ENCODE measurements at regions not wholly inside any gene's neighbourhood (a gene's known extent, or its start where the extent isn't known, plus 50 kb on each side); places are given as distances from the start of the nearest gene placed in this dataset.
"Not testable (repeated sequence)": the region's sequence is repeated elsewhere in the genome, so short reads cannot be mapped to it uniquely, and the experiment has no call there.

DNA sequence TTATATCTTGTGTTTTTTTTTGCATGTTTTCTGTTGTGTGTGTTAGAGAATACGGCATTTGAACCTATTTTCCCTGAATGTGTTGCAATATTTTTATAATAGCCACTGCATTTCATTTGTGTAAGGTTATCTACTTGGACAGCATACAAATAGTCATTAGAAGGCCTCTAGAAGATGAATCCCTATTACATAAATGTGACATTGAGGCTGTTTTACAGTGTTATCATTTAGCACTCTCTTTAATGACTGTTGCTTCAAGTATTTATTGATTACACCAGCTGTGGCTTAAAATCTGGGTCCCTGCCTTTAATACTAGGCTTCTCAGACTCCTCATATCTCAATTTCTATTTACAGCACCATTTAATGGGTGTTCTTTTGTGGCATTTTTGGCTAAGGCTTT is 465.8 kb downstream of the FRK start:
- ATAC-seq = no peak

DNA sequence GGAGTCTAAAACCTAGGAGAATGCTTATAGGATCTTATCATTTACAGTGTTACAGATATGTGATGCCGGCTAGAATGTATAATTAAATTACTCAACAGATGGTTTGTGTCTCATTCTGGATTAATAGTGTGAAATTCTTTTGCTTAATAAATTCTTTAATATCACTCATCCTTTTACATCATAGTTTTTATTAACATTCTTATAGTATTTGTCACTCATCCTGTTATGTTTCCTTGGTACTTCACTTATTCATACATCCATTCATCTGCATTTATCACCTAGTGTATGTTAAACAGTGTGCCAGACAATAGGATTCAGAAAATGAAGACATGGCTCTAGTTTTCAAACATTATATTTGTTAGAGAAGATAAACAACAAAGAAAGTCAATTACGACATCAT is 468.7 kb downstream of the FRK start:
- POLR2A ChIA-PET = no interaction called here
- no peaks in the 10 kb centered on the region for H3K36me3 Mint-ChIP-seq
- no peak for ATAC-seq

More for the DNA sequence above, 465.8 kb downstream of the FRK start:
- POLR2A ChIA-PET = no interaction called here
- Mint-ChIP-seq H3K4me1 (no peaks in the 10 kb centered on the region), H3K4me3 (no peak overlapping the region), H3K36me3 (no peaks in the 10 kb centered on the region), H3K27me3 (no peaks in the 10 kb centered on the region), H3K27ac (no peak overlapping the region), H3K9me3 (peaks cover 0 to 17% (median 6%) of the 10 kb centered on the region in 9 donors)
- no peak for DNase-seq

DNA sequence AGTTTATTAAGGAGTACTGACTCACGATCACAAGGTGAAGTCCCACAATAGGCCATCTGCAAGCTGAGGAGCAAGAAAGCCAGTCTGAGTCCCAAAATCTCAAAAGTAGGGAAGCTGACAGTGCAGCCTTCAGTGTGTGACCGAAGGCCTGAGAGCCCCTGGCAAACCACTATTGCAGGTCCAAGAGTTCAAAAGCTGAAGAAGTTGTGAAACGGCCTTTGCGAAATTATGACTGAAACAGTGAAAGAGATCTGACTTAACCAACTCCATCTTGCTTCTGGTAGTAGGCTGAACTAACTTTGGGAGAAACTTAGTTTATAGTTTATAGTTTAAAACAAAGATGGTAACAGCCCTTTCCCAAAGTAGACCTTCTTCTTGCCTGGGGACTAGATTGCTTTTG is 471.6 kb downstream of the FRK start:
- ATAC-seq, H3K27ac Mint-ChIP-seq, DNase-seq, H3K36me3 Mint-ChIP-seq, H3K4me3 Mint-ChIP-seq, H3K4me1 Mint-ChIP-seq, H3K27me3 Mint-ChIP-seq, POLR2A ChIA-PET: not testable (repeated sequence)
- H3K9me3 Mint-ChIP-seq = peaks cover 0 to 15% (median 4%) of the 10 kb centered on the region in 9 donors

More for the DNA sequence above, 468.7 kb downstream of the FRK start:
- H3K4me3 Mint-ChIP-seq = no peak overlapping the region
- H3K4me1 Mint-ChIP-seq = no peaks in the 10 kb centered on the region
- no peak overlapping the region for H3K27ac Mint-ChIP-seq
- H3K9me3 Mint-ChIP-seq = peaks cover 0 to 10% (median 2%) of the 10 kb centered on the region in 9 donors
- H3K27me3 Mint-ChIP-seq = no peaks in the 10 kb centered on the region
- DNase-seq = no peak

DNA sequence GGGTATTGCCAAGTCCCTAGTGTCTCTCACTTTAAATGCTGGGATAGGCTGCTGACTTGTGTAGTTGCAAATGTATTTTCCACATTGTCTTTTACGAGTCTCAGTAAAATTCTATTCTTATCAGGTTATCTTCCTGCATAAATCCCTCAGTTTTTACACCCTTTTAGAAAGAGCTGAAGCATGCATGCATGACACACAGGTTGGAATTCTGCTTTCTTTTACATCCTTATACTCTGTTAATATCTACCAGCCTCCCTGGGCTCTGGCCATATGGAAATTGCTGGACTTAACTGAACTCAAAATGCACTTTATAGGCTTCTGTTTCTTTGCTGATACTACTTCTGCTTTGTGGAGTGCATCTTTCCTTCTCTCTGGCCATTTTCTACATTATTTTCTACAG is 477.4 kb downstream of the FRK start:
- no peak overlapping the region for H3K4me3 Mint-ChIP-seq

DNA sequence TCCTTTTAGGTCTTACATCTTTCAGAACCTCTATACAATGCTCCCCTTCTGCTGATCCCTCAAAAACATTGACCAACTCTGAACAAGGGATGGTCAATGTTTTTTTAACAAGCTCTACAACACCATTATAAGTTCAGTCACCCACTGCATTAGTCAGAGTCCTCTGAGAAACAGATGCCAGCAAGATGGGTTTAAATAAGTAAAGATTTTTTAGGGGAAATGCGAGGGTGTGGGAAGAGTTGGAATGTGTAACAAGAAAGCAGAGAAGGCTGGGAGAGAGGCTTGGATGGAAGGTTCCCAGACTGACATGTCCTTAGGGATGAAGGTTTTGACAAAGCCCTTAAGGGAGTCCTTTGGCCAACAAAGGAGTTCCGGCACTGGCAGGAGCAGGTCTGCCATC is 478.3 kb downstream of the FRK start:
- Mint-ChIP-seq H3K36me3 (no peaks in the 10 kb centered on the region), H3K27ac (no peak overlapping the region), H3K9me3 (peaks cover 0 to 23% (median 5%) of the 10 kb centered on the region in 9 donors), H3K4me1 (no peaks in the 10 kb centered on the region), H3K4me3 (no peak overlapping the region), H3K27me3 (no peaks in the 10 kb centered on the region)
- DNase-seq (no peak), ATAC-seq (no peak)
- POLR2A ChIA-PET = no interaction called here

More for the DNA sequence above, 477.4 kb downstream of the FRK start:
- DNase-seq = no peak
- Mint-ChIP-seq H3K27ac (no peak overlapping the region), H3K4me1 (no peaks in the 10 kb centered on the region), H3K9me3 (peaks cover 0 to 22% (median 3%) of the 10 kb centered on the region in 9 donors), H3K27me3 (no peaks in the 10 kb centered on the region), H3K36me3 (no peaks in the 10 kb centered on the region)
- POLR2A ChIA-PET = no interaction called here
- ATAC-seq = no peak

DNA sequence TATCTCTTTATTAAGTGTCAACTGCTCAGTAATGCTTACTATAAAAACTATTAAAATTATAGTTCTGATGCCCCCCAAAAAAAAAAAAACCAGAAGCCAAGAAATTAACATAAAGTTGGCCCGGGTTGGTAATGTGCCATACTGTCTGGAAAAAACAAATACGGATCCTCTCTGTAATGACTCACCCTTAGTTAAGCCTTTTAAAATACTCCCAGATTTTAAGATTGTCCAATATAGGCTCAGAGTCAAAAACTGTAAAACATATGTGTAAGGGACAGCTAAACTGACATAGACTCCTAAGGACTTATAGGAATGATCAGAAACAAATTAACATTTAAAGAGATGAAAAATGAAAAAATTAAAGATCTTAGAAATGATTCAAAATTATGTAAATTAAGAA is 481.1 kb downstream of the FRK start:
- POLR2A ChIA-PET, H3K27me3 Mint-ChIP-seq, H3K27ac Mint-ChIP-seq, H3K4me3 Mint-ChIP-seq, H3K4me1 Mint-ChIP-seq, DNase-seq, ATAC-seq, H3K36me3 Mint-ChIP-seq: not testable (repeated sequence)
- H3K9me3 Mint-ChIP-seq = peaks cover 0 to 21% (median 7%) of the 10 kb centered on the region in 9 donors

DNA sequence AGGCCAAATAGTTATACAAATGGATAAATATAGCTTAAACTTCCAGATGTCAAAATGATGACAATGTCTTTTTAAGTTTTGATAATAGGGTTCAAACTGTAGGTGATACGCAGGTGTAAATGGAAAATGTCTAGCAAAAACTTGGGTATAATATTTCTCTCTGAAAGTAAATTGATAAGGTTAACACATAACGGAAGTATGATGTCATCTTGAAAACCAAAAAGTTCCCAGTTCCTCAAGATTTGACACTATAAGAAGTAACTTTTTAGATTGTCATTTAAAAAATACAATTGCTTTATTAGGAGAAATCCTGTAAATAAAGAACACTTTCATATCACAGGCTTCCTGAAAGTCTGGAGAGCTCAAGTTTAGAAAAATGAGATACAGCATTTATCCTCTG is 483.4 kb downstream of the FRK start:
- ATAC-seq (no peak), DNase-seq (no peak)
- H3K4me1 Mint-ChIP-seq = no peaks in the 10 kb centered on the region
- POLR2A ChIA-PET = no interaction called here
- no peaks in the 10 kb centered on the region for H3K27me3 Mint-ChIP-seq
- no peak overlapping the region for H3K27ac Mint-ChIP-seq
- H3K4me3 Mint-ChIP-seq = no peak overlapping the region
- H3K36me3 Mint-ChIP-seq = no peaks in the 10 kb centered on the region
- H3K9me3 Mint-ChIP-seq = peaks cover 0 to 23% (median 7%) of the 10 kb centered on the region in 9 donors

DNA sequence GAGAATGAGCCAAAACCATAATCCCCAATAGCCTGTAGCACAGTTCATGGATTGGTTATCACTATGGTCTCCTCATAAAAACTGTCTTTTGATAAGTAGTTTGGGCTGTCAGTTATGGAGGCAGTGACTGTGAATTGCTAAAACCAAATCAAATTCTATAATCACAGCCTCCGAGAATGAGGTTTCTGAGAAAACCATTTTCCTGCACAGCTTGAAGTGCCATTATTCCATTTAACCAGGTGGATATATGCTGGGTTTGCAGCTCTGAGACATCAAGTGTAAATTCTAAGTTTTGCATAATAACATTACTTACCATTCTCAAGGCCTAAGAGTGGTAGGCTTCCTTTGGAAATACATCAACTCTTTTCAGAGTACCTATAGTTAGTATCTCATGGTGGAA is 485.4 kb downstream of the FRK start:
- Mint-ChIP-seq H3K36me3 (no peaks in the 10 kb centered on the region), H3K27me3 (no peaks in the 10 kb centered on the region)
- DNase-seq = no peak

DNA sequence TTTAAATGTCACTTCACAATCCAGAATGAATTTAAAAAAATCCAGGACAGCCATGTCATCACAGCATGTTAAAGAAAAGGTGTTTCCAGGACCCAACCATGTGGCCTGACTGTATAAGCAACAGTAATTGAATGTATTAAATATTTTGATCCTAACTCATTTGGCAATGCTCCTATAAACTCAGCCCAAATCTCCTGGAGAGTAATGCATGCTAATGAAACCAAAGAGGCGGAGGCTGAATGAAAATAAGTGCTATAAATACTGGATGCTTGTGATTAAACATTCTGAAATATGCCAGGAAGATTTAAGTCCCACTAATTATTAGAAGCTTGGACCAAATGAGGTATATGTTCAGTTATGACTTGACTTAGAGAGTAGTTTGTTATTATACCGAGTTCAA is 486.8 kb downstream of the FRK start:
- H3K36me3 Mint-ChIP-seq = no peaks in the 10 kb centered on the region
- H3K27ac Mint-ChIP-seq = no peak overlapping the region
- POLR2A ChIA-PET = no interaction called here

More for the DNA sequence above, 485.4 kb downstream of the FRK start:
- Mint-ChIP-seq H3K4me3 (no peak overlapping the region), H3K4me1 (no peaks in the 10 kb centered on the region), H3K27ac (no peak overlapping the region), H3K9me3 (peaks cover 0 to 18% (median 6%) of the 10 kb centered on the region in 9 donors)
- ATAC-seq = no peak
- POLR2A ChIA-PET = no interaction called here

DNA sequence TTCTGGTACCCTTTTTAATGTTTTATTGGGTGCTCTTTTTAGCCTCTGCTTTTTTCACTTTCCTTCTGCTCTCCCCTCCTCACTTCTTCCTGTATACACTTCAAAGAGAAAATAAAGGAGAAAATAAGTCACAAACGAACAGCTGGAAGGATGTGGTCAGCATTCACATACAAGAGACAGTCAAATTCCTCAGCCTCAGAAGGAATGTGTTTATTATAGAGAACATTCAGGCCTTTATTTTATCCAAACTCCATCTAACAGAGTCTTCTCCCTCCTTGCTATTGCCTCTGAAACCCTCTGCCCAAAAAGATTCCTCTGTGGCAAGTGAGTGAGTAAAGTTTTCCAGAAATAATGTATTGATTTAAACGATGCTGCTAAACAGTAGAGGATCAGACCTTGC is 490.4 kb downstream of the FRK start:
- DNase-seq = no peak
- Mint-ChIP-seq H3K27ac (no peak overlapping the region), H3K27me3 (no peaks in the 10 kb centered on the region), H3K4me1 (no peaks in the 10 kb centered on the region), H3K9me3 (peaks cover 0 to 25% (median 3%) of the 10 kb centered on the region in 9 donors), H3K36me3 (no peaks in the 10 kb centered on the region), H3K4me3 (no peak overlapping the region)
- ATAC-seq = no peak
- POLR2A ChIA-PET = no interaction called here

More for the DNA sequence above, 486.8 kb downstream of the FRK start:
- Mint-ChIP-seq H3K9me3 (peaks cover 0 to 21% (median 6%) of the 10 kb centered on the region in 9 donors), H3K4me3 (no peak overlapping the region), H3K4me1 (no peaks in the 10 kb centered on the region), H3K27me3 (no peaks in the 10 kb centered on the region)
- DNase-seq (no peak), ATAC-seq (no peak)

DNA sequence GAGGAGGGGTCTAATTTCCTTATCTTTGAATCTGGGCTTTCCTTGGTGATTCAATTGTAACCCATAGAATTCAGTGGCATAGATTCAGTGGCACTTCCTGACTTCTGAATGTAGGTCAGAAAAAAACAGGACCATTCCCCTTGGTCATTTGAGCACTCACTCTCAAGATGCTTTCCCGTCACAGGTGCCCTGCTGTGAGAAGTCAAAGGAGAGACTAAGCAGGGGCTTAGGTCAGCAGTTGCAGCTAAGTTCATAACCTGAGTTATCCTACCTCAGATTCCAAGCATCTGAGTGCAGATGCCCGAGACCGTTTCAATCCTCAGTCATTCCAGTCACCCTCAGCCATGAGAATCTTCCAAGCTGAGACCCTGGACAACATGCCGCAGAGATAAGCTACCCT is 506.6 kb downstream of the FRK start:
- Mint-ChIP-seq H3K27ac (no peak overlapping the region), H3K9me3 (peaks cover 0 to 9% (median 0%) of the 10 kb centered on the region in 9 donors), H3K27me3 (no peaks in the 10 kb centered on the region), H3K36me3 (no peaks in the 10 kb centered on the region), H3K4me3 (no peak overlapping the region), H3K4me1 (no peaks in the 10 kb centered on the region)
- ATAC-seq = no peak
- DNase-seq = no peak
- POLR2A ChIA-PET = no interaction called here

DNA sequence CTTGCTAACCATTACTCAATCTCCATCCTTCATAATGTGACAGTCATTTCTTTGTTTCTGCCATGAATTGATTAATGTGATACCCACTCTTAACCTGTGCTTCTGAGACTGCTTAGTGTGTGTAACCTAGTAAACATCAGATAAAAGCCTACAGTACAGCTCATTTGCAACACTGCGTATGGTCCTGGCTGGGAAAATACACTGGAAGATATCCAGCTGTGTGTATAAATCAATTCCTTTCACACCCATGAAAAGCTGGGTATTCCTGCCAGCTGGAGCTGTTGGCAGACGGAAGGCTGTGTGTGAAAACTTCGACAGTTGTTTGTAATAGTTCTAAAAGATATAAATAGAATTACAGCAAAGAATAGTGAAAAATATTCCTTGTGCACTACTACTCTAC is 509.2 kb downstream of the FRK start:
- H3K4me3 Mint-ChIP-seq = no peak overlapping the region
- no peaks in the 10 kb centered on the region for H3K36me3 Mint-ChIP-seq
- H3K27ac Mint-ChIP-seq = no peak overlapping the region
- DNase-seq = no peak
- H3K9me3 Mint-ChIP-seq = peaks cover 0 to 22% (median 7%) of the 10 kb centered on the region in 9 donors
- no peaks in the 10 kb centered on the region for H3K4me1 Mint-ChIP-seq
- POLR2A ChIA-PET = no interaction called here
- no peak for ATAC-seq
- H3K27me3 Mint-ChIP-seq = peaks cover 0 to under 1% (median 0%) of the 10 kb centered on the region in 5 donors

DNA sequence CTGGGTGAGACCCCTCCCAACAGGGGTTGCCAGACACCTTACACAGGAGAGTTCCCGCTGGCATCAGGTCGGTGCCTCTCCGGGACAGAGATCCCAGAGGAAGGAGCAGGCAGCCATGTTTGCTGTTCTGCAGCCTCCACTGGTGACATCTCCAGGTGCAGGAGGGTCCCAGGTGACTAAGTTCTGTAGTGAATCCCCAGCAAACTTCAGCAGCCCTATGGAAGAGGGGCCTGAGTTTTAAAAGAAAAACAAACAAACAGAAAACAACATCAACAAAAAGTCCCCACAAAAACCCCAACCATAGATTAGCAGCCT is 515.1 kb downstream of the FRK start:
- Mint-ChIP-seq H3K9me3 (peaks cover 0 to 26% (median 12%) of the 10 kb centered on the region in 9 donors), H3K4me3 (no peak overlapping the region), H3K4me1 (no peaks in the 10 kb centered on the region), H3K36me3 (peaks cover 0 to 5% (median 0%) of the 10 kb centered on the region in 3 donors), H3K27me3 (peaks cover 0 to 3% (median 0%) of the 10 kb centered on the region in 5 donors), H3K27ac (no peak overlapping the region)
- POLR2A ChIA-PET = no interaction called here
- ATAC-seq (no peak), DNase-seq (no peak)

DNA sequence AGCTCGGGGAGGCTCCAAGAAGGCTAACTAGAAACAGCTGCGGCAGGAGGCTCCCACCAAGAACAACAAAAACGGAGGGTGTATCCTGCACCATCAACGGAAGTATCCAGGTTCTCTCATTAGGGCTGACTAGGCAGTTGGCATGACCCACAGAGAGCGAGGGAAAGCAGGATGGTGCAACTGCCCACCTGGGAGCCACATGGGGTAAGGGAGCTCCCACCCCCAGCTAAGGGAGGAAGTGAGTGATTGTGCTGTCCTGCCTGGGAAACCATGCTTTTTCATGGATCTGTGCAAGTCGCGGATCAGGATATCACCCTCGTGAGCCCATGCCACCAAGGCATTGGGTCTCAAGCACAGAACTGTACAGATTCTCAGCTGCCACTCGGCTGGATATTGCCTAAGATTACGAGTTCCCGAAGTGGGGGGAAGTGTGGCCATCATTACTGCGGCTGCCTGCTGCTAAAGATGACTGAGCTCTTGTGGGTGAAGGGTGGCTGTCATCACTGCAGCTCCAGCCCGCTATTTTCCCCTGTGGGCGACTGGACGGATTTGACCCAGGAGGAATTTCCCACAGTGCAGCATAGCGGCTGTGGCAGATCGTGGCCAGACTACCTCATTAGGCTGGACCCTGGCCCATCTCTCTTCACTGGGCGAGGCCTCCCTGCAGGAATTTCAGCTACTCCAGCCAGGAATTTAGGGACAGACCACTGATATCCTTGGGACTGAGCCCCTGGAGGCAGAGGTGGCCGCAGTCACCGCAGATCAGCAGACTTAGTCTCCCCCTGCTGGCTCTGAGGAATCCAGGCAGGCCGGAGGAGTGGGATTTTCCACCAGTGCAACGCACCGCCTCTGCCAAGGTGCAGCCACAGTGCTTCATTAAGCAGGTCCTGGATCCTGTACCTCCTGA is 515.7 kb downstream of the FRK start:
- no peak for ATAC-seq
- peaks cover 0 to 3% (median 0%) of the 10 kb centered on the region in 5 donors for H3K27me3 Mint-ChIP-seq
- peaks cover 0 to 23% (median 12%) of the 10 kb centered on the region in 9 donors for H3K9me3 Mint-ChIP-seq
- POLR2A ChIA-PET = no interaction called here
- H3K4me1 Mint-ChIP-seq = no peaks in the 10 kb centered on the region
- H3K4me3 Mint-ChIP-seq = no peak overlapping the region
- no peak for DNase-seq
- peaks cover 0 to 5% (median 0%) of the 10 kb centered on the region in 3 donors for H3K36me3 Mint-ChIP-seq
- H3K27ac Mint-ChIP-seq = no peak overlapping the region
